DND-41 (cell line): ENCODE measurements at regions not wholly inside any gene's neighbourhood (a gene's known extent, or its start where the extent isn't known, plus 50 kb on each side); places are given as distances from the start of the nearest gene placed in this dataset.
"Not testable (repeated sequence)": the region's sequence is repeated elsewhere in the genome, so short reads cannot be mapped to it uniquely, and the experiment has no call there.

Source experiments
- ATAC-seq: fragments of 200-7000 bp; cut with Tn5 transposase; 3 replicates; pipeline ENCODE4 v1.9.1; 2021; ENCODE audit warnings: low read depth; ENCODE audit not compliant: insufficient read depth
- DNase-seq: peaks from one replicate; pipeline ENCODE4 v3.0.0-alpha.2; 2020
- H2AFZ ChIP-seq: 2 replicates; pipeline ENCODE4 v1.6.0; 2012; ENCODE audit warnings: low read depth, low read length
- H3K27ac ChIP-seq: 2 replicates; pipeline ENCODE4 v1.5.1; 2012; ENCODE audit warnings: low read length, inconsistent platforms
- H3K27me3 ChIP-seq: fragments of 200-600 bp; sonication (generic); 2 replicates; pipeline ENCODE4 v1.6.0; 2012; ENCODE audit warnings: low read length, mild to moderate bottlenecking, inconsistent platforms; ENCODE audit not compliant: insufficient read depth, poor library complexity
- H3K36me3 ChIP-seq: 2 replicates; pipeline ENCODE4 v1.5.1; 2012; ENCODE audit warnings: low read length, inconsistent platforms; ENCODE audit not compliant: insufficient read depth
- H3K4me1 ChIP-seq: 2 replicates; pipeline ENCODE4 v1.5.1; 2012; ENCODE audit warnings: mild to moderate bottlenecking, low read length; ENCODE audit not compliant: insufficient read depth
- H3K4me2 ChIP-seq: 2 replicates; pipeline ENCODE4 v1.6.0; 2012; ENCODE audit warnings: mild to moderate bottlenecking, moderate library complexity, low read length, inconsistent platforms; ENCODE audit not compliant: insufficient read depth
- H3K4me3 ChIP-seq, 2 experiments: fragments of 200-600 bp in 1 of 2; shearing (Covaris generic) in 1 of 2; 2 replicates each; pipeline ENCODE4 v1.5.1; 2012 to 2016; ENCODE audit warnings: inconsistent platforms in 2 of 2, low read length in 2 of 2, mild to moderate bottlenecking in 2 of 2, low read depth in 1 of 2, moderate library complexity in 1 of 2
- H3K79me2 ChIP-seq: 2 replicates; pipeline ENCODE4 v1.6.0; 2012; ENCODE audit warnings: low read length, inconsistent platforms; ENCODE audit not compliant: insufficient read depth
- H3K9ac ChIP-seq: 2 replicates; pipeline ENCODE4 v1.6.0; 2012; ENCODE audit warnings: low read depth, mild to moderate bottlenecking, inconsistent platforms, low read length, moderate library complexity
- H3K9me3 ChIP-seq: 2 replicates; pipeline ENCODE4 v1.5.1; 2012; ENCODE audit warnings: low read length, moderate library complexity, mild to moderate bottlenecking, inconsistent platforms; ENCODE audit not compliant: insufficient read depth, severe bottlenecking
- H4K20me1 ChIP-seq: 2 replicates; pipeline ENCODE4 v1.6.0; 2012; ENCODE audit warnings: low read length; ENCODE audit not compliant: insufficient read depth
- CTCF ChIP-seq: IDR thresholded peaks from 2 replicates; pipeline ENCODE4 v1.5.1; 2012; ENCODE audit warnings: borderline replicate concordance, low read length, moderate library complexity, mild to moderate bottlenecking; ENCODE audit not compliant: poor library complexity, severe bottlenecking; ENCODE audit errors: extremely low read depth
- EZH2 ChIP-seq: IDR thresholded peaks from 3 replicates; pipeline ENCODE4 v1.6.1; 2012; ENCODE audit warnings: borderline replicate concordance, low read depth, mild to moderate bottlenecking, moderate library complexity, low read length, inconsistent platforms; ENCODE audit not compliant: severe bottlenecking

DNA sequence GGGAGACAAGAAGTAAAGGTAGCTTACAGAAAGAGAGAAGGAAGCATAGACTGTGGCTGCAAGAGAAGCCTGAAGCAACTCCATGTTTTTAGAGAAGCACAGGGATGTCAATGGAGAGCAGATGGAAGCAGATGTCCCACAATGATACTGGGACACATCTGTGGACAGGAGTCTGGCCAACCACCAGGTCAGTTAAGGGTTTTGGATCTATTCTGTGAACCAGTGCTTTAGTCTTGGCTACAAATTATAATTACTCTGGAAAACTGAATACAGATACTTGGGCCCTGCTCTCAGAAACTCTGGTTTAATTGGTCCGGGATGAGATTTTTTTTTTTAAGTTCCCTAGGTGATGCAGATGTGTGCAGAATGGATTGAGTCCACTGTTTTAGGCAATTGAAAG lies 592.8 kb downstream of the CSNK1G3 start:
- Histone ChIP-seq H3K9ac (no peak overlapping the region), H4K20me1 (no peaks in the 10 kb centered on the region), H3K9me3 (no peaks in the 10 kb centered on the region), H3K27me3 (no peaks in the 10 kb centered on the region), H3K4me3 (no peak overlapping the region), H3K79me2 (no peaks in the 10 kb centered on the region), H3K36me3 (no peaks in the 10 kb centered on the region), H3K4me1 (no peaks in the 10 kb centered on the region), H3K4me2 (no peak overlapping the region), H2AFZ (no peak overlapping the region), H3K27ac (no peak overlapping the region)
- TF ChIP-seq EZH2 (no peak), CTCF (no peak)
- DNase-seq (no peak), ATAC-seq (no peak)

GRCh38 chr5:124104344-124104743 lies 592.4 kb downstream of the CSNK1G3 start:
- no peaks in the 10 kb centered on the region for H3K27me3 ChIP-seq
- H3K4me2 ChIP-seq, result no peak overlapping the region
- ATAC-seq (no peak), DNase-seq (no peak)
- H3K79me2 ChIP-seq, result no peaks in the 10 kb centered on the region
- no peaks in the 10 kb centered on the region for H3K36me3 ChIP-seq
- H3K27ac ChIP-seq, result no peak overlapping the region
- no peak overlapping the region for H2AFZ ChIP-seq
- no peak overlapping the region for H3K9ac ChIP-seq
- H3K9me3 ChIP-seq, result no peaks in the 10 kb centered on the region
- TF ChIP-seq EZH2, result no peak
- no peak overlapping the region for H3K4me3 ChIP-seq
- H3K4me1 ChIP-seq, result no peaks in the 10 kb centered on the region
- no peaks in the 10 kb centered on the region for H4K20me1 ChIP-seq

DNA sequence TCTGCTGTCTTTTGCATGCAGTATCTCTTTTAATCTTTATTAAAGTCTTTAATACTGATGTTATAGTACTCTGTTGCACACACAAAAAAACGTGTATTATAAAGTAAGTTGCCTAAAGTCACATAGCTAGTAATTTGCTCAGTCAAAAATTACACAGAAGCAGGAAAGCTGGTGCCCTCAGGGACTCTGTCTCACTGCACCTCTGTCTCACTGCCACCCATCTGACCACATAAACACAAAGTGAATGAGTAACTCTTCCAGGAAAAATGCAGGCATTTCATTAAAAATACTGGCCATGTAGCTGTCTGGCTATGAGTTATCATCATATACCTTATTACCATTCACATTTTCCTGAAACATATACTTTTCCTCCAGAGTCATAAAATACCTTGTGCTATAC lies 591.7 kb downstream of the CSNK1G3 start:
- no peak overlapping the region for H3K4me3 ChIP-seq
- DNase-seq, result no peak
- no peaks in the 10 kb centered on the region for H3K4me1 ChIP-seq
- H3K9me3 ChIP-seq, result no peaks in the 10 kb centered on the region
- ATAC-seq, result no peak
- TF ChIP-seq CTCF, result no peak
- TF ChIP-seq EZH2, result no peak
- no peak overlapping the region for H2AFZ ChIP-seq
- H3K27ac ChIP-seq, result no peak overlapping the region
- H3K27me3 ChIP-seq, result no peaks in the 10 kb centered on the region
- no peak overlapping the region for H3K9ac ChIP-seq
- no peak overlapping the region for H3K4me2 ChIP-seq
- no peaks in the 10 kb centered on the region for H3K36me3 ChIP-seq
- H3K79me2 ChIP-seq, result no peaks in the 10 kb centered on the region
- no peaks in the 10 kb centered on the region for H4K20me1 ChIP-seq

DNA sequence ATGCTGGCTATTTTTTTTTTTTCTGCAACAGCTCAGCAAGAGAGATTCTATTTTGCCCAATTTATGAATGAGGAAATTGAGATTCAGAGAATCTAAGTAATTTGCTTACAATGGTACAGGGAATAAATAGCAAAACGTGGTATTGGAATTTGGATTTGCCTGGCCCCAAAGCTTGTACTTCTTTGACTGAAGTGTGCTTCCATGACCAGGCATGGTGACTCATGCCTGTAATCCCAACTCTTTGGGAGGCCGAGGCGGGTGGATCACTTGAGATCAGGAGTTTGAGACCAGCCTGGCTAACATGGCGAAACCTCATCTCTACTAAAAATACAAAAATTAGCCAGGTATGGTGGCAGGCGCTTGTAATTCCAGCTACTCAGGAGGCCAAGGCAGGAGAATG lies 591.1 kb downstream of the CSNK1G3 start:
- not testable (repeated sequence) for H3K4me1 ChIP-seq, H3K9ac ChIP-seq, H3K4me2 ChIP-seq, H3K79me2 ChIP-seq, H2AFZ ChIP-seq, H3K36me3 ChIP-seq, H4K20me1 ChIP-seq, H3K27ac ChIP-seq, H3K4me3 ChIP-seq, DNase-seq, H3K27me3 ChIP-seq, H3K9me3 ChIP-seq, ATAC-seq

GRCh38 chr5:124102486-124102885 lies 590.5 kb downstream of the CSNK1G3 start:
- H3K27me3 ChIP-seq, result no peaks in the 10 kb centered on the region
- DNase-seq (no peak), ATAC-seq (no peak)
- H3K36me3 ChIP-seq, result no peaks in the 10 kb centered on the region
- no peak overlapping the region for H3K27ac ChIP-seq
- H2AFZ ChIP-seq, result no peak overlapping the region
- no peaks in the 10 kb centered on the region for H3K79me2 ChIP-seq
- H3K9me3 ChIP-seq, result no peaks in the 10 kb centered on the region
- H3K4me3 ChIP-seq, result no peak overlapping the region
- H3K4me1 ChIP-seq, result no peaks in the 10 kb centered on the region
- H4K20me1 ChIP-seq, result no peaks in the 10 kb centered on the region
- no peak for TF ChIP-seq CTCF
- no peak for TF ChIP-seq EZH2
- no peak overlapping the region for H3K4me2 ChIP-seq
- no peak overlapping the region for H3K9ac ChIP-seq
